ENCODE measurements at regions not wholly inside any gene's neighbourhood (a gene's known extent, or its start where the extent isn't known, plus 50 kb on each side); places are given as distances from the start of the nearest gene placed in this dataset.

- no peaks in the 10 kb centered on the region for H3K9me3 ChIP-seq (ENCODE audit: control insufficient read depth, insufficient read depth, low read length)
- no peaks in the 10 kb centered on the region for H3K9me2 ChIP-seq (replicated peaks; ENCODE audit: control insufficient read depth, low read length)
- no peaks in the 10 kb centered on the region for H3K79me2 ChIP-seq (ENCODE audit: control insufficient read depth, low read length)
- no peaks in the 10 kb centered on the region for H3K36me3 ChIP-seq (ENCODE audit: control insufficient read depth, low read length)
- H4K20me1 ChIP-seq (ENCODE audit: control insufficient read depth, insufficient read depth, low read depth, low read length): no peaks in the 10 kb centered on the region
- H3K27me3 ChIP-seq (ENCODE audit: control insufficient read depth, low read length): no peaks in the 10 kb centered on the region
- no peaks in the 10 kb centered on the region for H3F3A ChIP-seq (ENCODE audit: control insufficient read depth, insufficient read depth)
- no peak for TF ChIP-seq EZH2phosphoT487 (IDR thresholded peaks at IDR 0.05; ENCODE audit: borderline replicate concordance, low read length)
- TF ChIP-seq CTCF (IDR thresholded peaks at IDR 0.05; ENCODE audit: low read depth, low read length, poor library complexity, severe bottlenecking): no peak
- H3K4me2 ChIP-seq (ENCODE audit: low read length): no peak overlapping the region
- H3K4me3 ChIP-seq (ENCODE audit: low read length): no peak overlapping the region
- no peaks in the 10 kb centered on the region for H3K4me1 ChIP-seq (ENCODE audit: control insufficient read depth, low read length)
- H3K27ac ChIP-seq (ENCODE audit: low read depth, low read length): no peak overlapping the region
These were observed 599.2 kb upstream of the MGMT start for GRCh38 chr10:128867819-128868218.

- Histone ChIP-seq H3K79me2 (ENCODE audit: control insufficient read depth, low read length) (no peaks in the 10 kb centered on the region), H3F3A (ENCODE audit: control insufficient read depth, insufficient read depth) (no peaks in the 10 kb centered on the region), H3K27me3 (ENCODE audit: control insufficient read depth, low read length) (no peaks in the 10 kb centered on the region), H3K4me3 (ENCODE audit: low read length) (no peak overlapping the region), H3K9me2 (replicated peaks; ENCODE audit: control insufficient read depth, low read length) (no peaks in the 10 kb centered on the region), H3K4me1 (ENCODE audit: control insufficient read depth, low read length) (no peaks in the 10 kb centered on the region), H3K27ac (ENCODE audit: low read depth, low read length) (no peak overlapping the region), H3K4me2 (ENCODE audit: low read length) (no peak overlapping the region), H3K36me3 (ENCODE audit: control insufficient read depth, low read length) (no peaks in the 10 kb centered on the region), H4K20me1 (ENCODE audit: control insufficient read depth, insufficient read depth, low read depth, low read length) (no peaks in the 10 kb centered on the region), H3K9me3 (ENCODE audit: control insufficient read depth, insufficient read depth, low read length) (no peaks in the 10 kb centered on the region)
- TF ChIP-seq CTCF (IDR thresholded peaks at IDR 0.05; ENCODE audit: low read depth, low read length, poor library complexity, severe bottlenecking) (no peak), EZH2phosphoT487 (IDR thresholded peaks at IDR 0.05; ENCODE audit: borderline replicate concordance, low read length) (no peak)
These were observed 598.6 kb upstream of the MGMT start for GRCh38 chr10:128868481-128868880.

GRCh38 chr10:128869101-128869749 is 597.8 kb upstream of the MGMT start:
- Histone ChIP-seq H4K20me1 (ENCODE audit: control insufficient read depth, insufficient read depth, low read depth, low read length) (no peaks in the 10 kb centered on the region), H3K9me2 (replicated peaks; ENCODE audit: control insufficient read depth, low read length) (no peaks in the 10 kb centered on the region), H3F3A (ENCODE audit: control insufficient read depth, insufficient read depth) (no peaks in the 10 kb centered on the region), H3K9me3 (ENCODE audit: control insufficient read depth, insufficient read depth, low read length) (no peaks in the 10 kb centered on the region), H3K79me2 (ENCODE audit: control insufficient read depth, low read length) (no peaks in the 10 kb centered on the region), H3K4me1 (ENCODE audit: control insufficient read depth, low read length) (no peaks in the 10 kb centered on the region), H3K27ac (ENCODE audit: low read depth, low read length) (no peak overlapping the region), H3K4me2 (ENCODE audit: low read length) (no peak overlapping the region), H3K27me3 (ENCODE audit: control insufficient read depth, low read length) (no peaks in the 10 kb centered on the region), H3K4me3 (ENCODE audit: low read length) (no peak overlapping the region), H3K36me3 (ENCODE audit: control insufficient read depth, low read length) (no peaks in the 10 kb centered on the region)
- TF ChIP-seq EZH2phosphoT487 (IDR thresholded peaks at IDR 0.05; ENCODE audit: borderline replicate concordance, low read length): no peak

- H3K27ac ChIP-seq (ENCODE audit: low read depth, low read length): no peak overlapping the region
- no peaks in the 10 kb centered on the region for H3K79me2 ChIP-seq (ENCODE audit: control insufficient read depth, low read length)
- no peaks in the 10 kb centered on the region for H4K20me1 ChIP-seq (ENCODE audit: control insufficient read depth, insufficient read depth, low read depth, low read length)
- H3K9me3 ChIP-seq (ENCODE audit: control insufficient read depth, insufficient read depth, low read length): no peaks in the 10 kb centered on the region
- H3K36me3 ChIP-seq (ENCODE audit: control insufficient read depth, low read length): no peaks in the 10 kb centered on the region
- no peak overlapping the region for H3K4me2 ChIP-seq (ENCODE audit: low read length)
- no peaks in the 10 kb centered on the region for H3F3A ChIP-seq (ENCODE audit: control insufficient read depth, insufficient read depth)
- TF ChIP-seq EZH2phosphoT487 (IDR thresholded peaks at IDR 0.05; ENCODE audit: borderline replicate concordance, low read length): no peak
- no peak for TF ChIP-seq CTCF (IDR thresholded peaks at IDR 0.05; ENCODE audit: low read depth, low read length, poor library complexity, severe bottlenecking)
- no peaks in the 10 kb centered on the region for H3K9me2 ChIP-seq (replicated peaks; ENCODE audit: control insufficient read depth, low read length)
- no peak overlapping the region for H3K4me3 ChIP-seq (ENCODE audit: low read length)
- H3K27me3 ChIP-seq (ENCODE audit: control insufficient read depth, low read length): no peaks in the 10 kb centered on the region
- H3K4me1 ChIP-seq (ENCODE audit: control insufficient read depth, low read length): no peaks in the 10 kb centered on the region
These were observed 596.0 kb upstream of the MGMT start for GRCh38 chr10:128870830-128871597.

All from DOHH2 (cell line).